HG03469 (cell line): ENCODE measurements at regions not wholly inside any gene's neighbourhood (a gene's known extent, or its start where the extent isn't known, plus 50 kb on each side); places are given as distances from the start of the nearest gene placed in this dataset.

ENCODE experiments used
- ATAC-seq: cut with Tn5 transposase; IDR thresholded peaks from one replicate; pipeline ENCODE4 v1.9.1; 2021; ENCODE audit warnings: mild to moderate bottlenecking, moderate library complexity, moderate number of reproducible peaks; ENCODE audit not compliant: unreplicated experiment

- ATAC-seq: no peak
Measured at GRCh38 chr11:15526859-15527450, 412.2 kb downstream of the INSC start.

- ATAC-seq: no peak
Measured at GRCh38 chr11:15532432-15532831, 417.7 kb downstream of the INSC start.

GRCh38 chr11:15534266-15534665, 419.5 kb downstream of the INSC start:
- no peak for ATAC-seq

- ATAC-seq: no peak
Measured at GRCh38 chr11:15535414-15535813, 420.7 kb downstream of the INSC start.

GRCh38 chr11:15536438-15536837, 421.7 kb downstream of the INSC start:
- ATAC-seq: no peak

- ATAC-seq: no peak
Measured at GRCh38 chr11:15539645-15540044, 424.9 kb downstream of the INSC start.

- ATAC-seq: no peak
Measured at GRCh38 chr11:15541079-15541478, 426.4 kb downstream of the INSC start.

GRCh38 chr11:15544353-15544752, 429.6 kb downstream of the INSC start:
- no peak for ATAC-seq

GRCh38 chr11:15547685-15548084, 433.0 kb downstream of the INSC start:
- no peak for ATAC-seq

GRCh38 chr11:15551901-15552851, 437.5 kb downstream of the INSC start:
- no peak for ATAC-seq

- ATAC-seq: no peak
Measured at GRCh38 chr11:15555161-15555560, 440.4 kb downstream of the INSC start.

- ATAC-seq: no peak
Measured at GRCh38 chr11:15557457-15558230, 442.9 kb downstream of the INSC start.

GRCh38 chr11:15558513-15559181, 443.9 kb downstream of the INSC start:
- no peak for ATAC-seq

GRCh38 chr11:15560689-15561467, 446.2 kb downstream of the INSC start:
- ATAC-seq: no peak

GRCh38 chr11:15562230-15562629, 447.5 kb downstream of the INSC start:
- no peak for ATAC-seq

- no peak for ATAC-seq
Measured at GRCh38 chr11:15563054-15563453, 448.3 kb downstream of the INSC start.

GRCh38 chr11:15565880-15566279, 451.2 kb downstream of the INSC start:
- no peak for ATAC-seq

GRCh38 chr11:15568440-15568839, 453.7 kb downstream of the INSC start:
- ATAC-seq: no peak

- no peak for ATAC-seq
Measured at GRCh38 chr11:15569305-15570025, 454.7 kb downstream of the INSC start.

- no peak for ATAC-seq
Measured at GRCh38 chr11:15575409-15575808, 460.7 kb downstream of the INSC start.
